ENCODE measurements at regions not wholly inside any gene's neighbourhood (a gene's known extent, or its start where the extent isn't known, plus 50 kb on each side); places are given as distances from the start of the nearest gene placed in this dataset.

DNA sequence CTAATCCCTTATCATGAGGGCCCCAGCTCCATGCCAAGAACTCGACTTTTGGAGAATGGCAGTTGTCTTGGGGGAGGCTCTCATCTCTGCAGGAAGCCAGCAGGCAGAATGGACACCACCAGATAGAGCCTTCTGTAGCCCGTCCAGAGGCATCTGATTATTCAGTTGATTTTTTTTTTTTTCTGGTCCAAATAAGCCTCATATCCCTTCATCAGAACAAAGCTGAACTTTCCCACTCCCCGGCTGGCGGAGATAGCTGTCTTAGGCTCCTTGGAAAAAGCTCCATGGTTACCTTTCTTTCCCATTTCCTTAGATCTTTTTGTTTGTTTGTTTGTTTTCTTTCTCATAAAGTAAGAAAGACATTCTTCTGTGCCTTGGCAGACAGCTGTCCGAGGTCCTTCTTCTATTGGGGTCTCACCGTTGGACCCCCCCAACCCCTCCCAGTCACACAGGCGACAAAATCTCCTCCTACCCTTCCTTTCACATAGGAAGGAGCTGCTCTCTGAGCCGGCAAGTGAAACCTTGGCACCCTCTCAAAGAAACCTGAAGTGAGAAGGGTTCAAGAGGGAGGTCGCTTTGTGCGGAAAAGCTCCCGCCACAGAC is 278.5 kb downstream of the RPS6KC1 start:
- no peak overlapping the region for H3K4me3 Mint-ChIP-seq

DNA sequence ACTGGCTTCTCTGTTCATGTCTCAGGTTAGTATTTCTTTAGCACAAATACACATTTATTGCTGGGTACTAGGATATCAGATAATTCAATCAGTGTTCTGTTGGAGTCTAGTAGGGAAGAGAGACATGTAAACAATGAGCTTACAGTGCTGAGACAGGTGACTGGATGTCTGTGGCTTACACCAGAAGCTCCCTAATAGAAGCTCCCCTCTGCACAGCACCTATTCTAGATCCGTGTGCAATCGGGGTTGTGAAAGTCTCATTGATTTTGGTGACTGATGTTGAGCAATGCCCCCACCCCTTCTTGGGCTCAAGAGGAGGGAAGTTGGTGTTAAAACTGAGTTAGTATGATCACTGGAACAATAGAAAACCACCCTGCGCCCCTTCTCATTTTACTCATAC is 279.2 kb downstream of the RPS6KC1 start:
- no peak overlapping the region for H3K27ac ChIP-seq (ENCODE audit: low read depth in 1 of 2, low read length in 2 of 2)
- TF ChIP-seq, protein P1, sequence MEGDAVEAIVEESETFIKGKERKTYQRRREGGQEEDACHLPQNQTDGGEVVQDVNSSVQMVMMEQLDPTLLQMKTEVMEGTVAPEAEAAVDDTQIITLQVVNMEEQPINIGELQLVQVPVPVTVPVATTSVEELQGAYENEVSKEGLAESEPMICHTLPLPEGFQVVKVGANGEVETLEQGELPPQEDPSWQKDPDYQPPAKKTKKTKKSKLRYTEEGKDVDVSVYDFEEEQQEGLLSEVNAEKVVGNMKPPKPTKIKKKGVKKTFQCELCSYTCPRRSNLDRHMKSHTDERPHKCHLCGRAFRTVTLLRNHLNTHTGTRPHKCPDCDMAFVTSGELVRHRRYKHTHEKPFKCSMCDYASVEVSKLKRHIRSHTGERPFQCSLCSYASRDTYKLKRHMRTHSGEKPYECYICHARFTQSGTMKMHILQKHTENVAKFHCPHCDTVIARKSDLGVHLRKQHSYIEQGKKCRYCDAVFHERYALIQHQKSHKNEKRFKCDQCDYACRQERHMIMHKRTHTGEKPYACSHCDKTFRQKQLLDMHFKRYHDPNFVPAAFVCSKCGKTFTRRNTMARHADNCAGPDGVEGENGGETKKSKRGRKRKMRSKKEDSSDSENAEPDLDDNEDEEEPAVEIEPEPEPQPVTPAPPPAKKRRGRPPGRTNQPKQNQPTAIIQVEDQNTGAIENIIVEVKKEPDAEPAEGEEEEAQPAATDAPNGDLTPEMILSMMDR (IDR thresholded peaks at IDR 0.05) = no peak
- H3K9ac ChIP-seq (ENCODE audit: insufficient read depth, low read length, poor library complexity, severe bottlenecking) = peak overlapping the region; percentile 4
- peak overlapping the region; percentile 11 for H3K4me2 ChIP-seq (replicated peaks; ENCODE audit: extremely low read depth, low read length, poor library complexity, severe bottlenecking)
- WGBS (ENCODE audit: insufficient coverage) = no CpG with 5 or more reads among the region's 3 CpGs
- DNase-seq = peak in 1 of 3 donors; percentile 6
- peaks cover 37 to 42% of the 10 kb centered on the region in 2 donors for H3K4me1 ChIP-seq (ENCODE audit: control insufficient read depth in 1 of 2, insufficient read depth in 2 of 2, low read length in 2 of 2)
- H3K36me3 Mint-ChIP-seq = no peaks in the 10 kb centered on the region
- intact Hi-C loops (cut with micrococcal nuclease) = no loop called here
- no peaks in the 10 kb centered on the region for H4K20me1 ChIP-seq (ENCODE audit: insufficient read depth, low read length)
- H3K27me3 Mint-ChIP-seq (ENCODE audit: low read depth in 3 of 3) = peaks cover 0 to 2% (median 0%) of the 10 kb centered on the region in 3 donors
- H3K9me3 Mint-ChIP-seq = peaks cover 0 to 4% (median 0%) of the 10 kb centered on the region in 7 donors
- no peaks in the 10 kb centered on the region for H3K36me3 ChIP-seq (replicated peaks in 1 of 2; ENCODE audit: control insufficient read depth in 1 of 2, insufficient read depth in 2 of 2, low read length in 2 of 2)
- peaks cover 50% of the 10 kb centered on the region for H3K4me1 Mint-ChIP-seq
- peak overlapping the region in 1 of 7 donors; percentile 50 for H3K27ac Mint-ChIP-seq
- H3K9me3 ChIP-seq (replicated peaks in 1 of 2; ENCODE audit: control insufficient read depth in 1 of 2, insufficient read depth in 1 of 2, low read length in 2 of 2) = peaks cover 0 to 3% of the 10 kb centered on the region in 2 donors
- peak overlapping the region; percentile 22 for H2AFZ ChIP-seq (ENCODE audit: insufficient read depth, low read depth, low read length, poor library complexity, severe bottlenecking)
- H3K27me3 ChIP-seq (ENCODE audit: control insufficient read depth in 2 of 2, insufficient read depth in 2 of 2, low read length in 2 of 2) = no peaks in the 10 kb centered on the region
- H3K4me3 ChIP-seq (replicated peaks in 1 of 3; ENCODE audit: low read depth in 2 of 3, low read length in 3 of 3) = no peak overlapping the region
- no peaks in the 10 kb centered on the region for H3K79me2 ChIP-seq (ENCODE audit: insufficient read depth, low read length)
- H3K4me3 Mint-ChIP-seq = no peak overlapping the region

More for the DNA sequence above, 278.5 kb downstream of the RPS6KC1 start:
- intact Hi-C loops (cut with micrococcal nuclease) = no loop called here
- peaks cover 0 to 4% (median 0%) of the 10 kb centered on the region in 3 donors for H3K27me3 Mint-ChIP-seq (ENCODE audit: low read depth in 3 of 3)
- no peaks in the 10 kb centered on the region for H3K36me3 Mint-ChIP-seq
- no peak overlapping the region for H3K9ac ChIP-seq (ENCODE audit: insufficient read depth, low read length, poor library complexity, severe bottlenecking)
- DNase-seq = no peak
- no peaks in the 10 kb centered on the region for H3K36me3 ChIP-seq (replicated peaks in 1 of 2; ENCODE audit: control insufficient read depth in 1 of 2, insufficient read depth in 2 of 2, low read length in 2 of 2)
- H3K79me2 ChIP-seq (ENCODE audit: insufficient read depth, low read length) = no peaks in the 10 kb centered on the region
- no peak overlapping the region for H3K27ac ChIP-seq (ENCODE audit: low read depth in 1 of 2, low read length in 2 of 2)
- H3K4me1 Mint-ChIP-seq = peaks cover 52% of the 10 kb centered on the region
- H3K4me2 ChIP-seq (replicated peaks; ENCODE audit: extremely low read depth, low read length, poor library complexity, severe bottlenecking) = no peak overlapping the region
- TF ChIP-seq, protein P1 (IDR thresholded peaks at IDR 0.05) = no peak
- peaks cover 40 to 46% of the 10 kb centered on the region in 2 donors for H3K4me1 ChIP-seq (ENCODE audit: control insufficient read depth in 1 of 2, insufficient read depth in 2 of 2, low read length in 2 of 2)
- H3K27ac Mint-ChIP-seq = peak overlapping the region in 2 of 7 donors; percentile 26 to 55
- H3K9me3 Mint-ChIP-seq = peaks cover 0 to 9% (median 0%) of the 10 kb centered on the region in 7 donors
- H3K9me3 ChIP-seq (replicated peaks in 1 of 2; ENCODE audit: control insufficient read depth in 1 of 2, insufficient read depth in 1 of 2, low read length in 2 of 2) = peaks cover 0 to 7% of the 10 kb centered on the region in 2 donors
- no peaks in the 10 kb centered on the region for H4K20me1 ChIP-seq (ENCODE audit: insufficient read depth, low read length)
- H2AFZ ChIP-seq (ENCODE audit: insufficient read depth, low read depth, low read length, poor library complexity, severe bottlenecking) = no peak overlapping the region
- H3K27me3 ChIP-seq (ENCODE audit: control insufficient read depth in 2 of 2, insufficient read depth in 2 of 2, low read length in 2 of 2) = no peaks in the 10 kb centered on the region
- no CpG with 5 or more reads among the region's 11 CpGs for WGBS (ENCODE audit: insufficient coverage)
- no peak overlapping the region for H3K4me3 ChIP-seq (replicated peaks in 1 of 3; ENCODE audit: low read depth in 2 of 3, low read length in 3 of 3)
